Psoas muscle (tissue), 7 donors: ENCODE measurements at regions not wholly inside any gene's neighbourhood (a gene's known extent, or its start where the extent isn't known, plus 50 kb on each side); places are given as distances from the start of the nearest gene placed in this dataset.

Experiments
- ATAC-seq, 4 donors: fragments of 200-7000 bp; cut with Tn5 transposase; one replicate each; pipeline ENCODE4 v1.9.1; 2020; ENCODE audit warnings: moderate library complexity in 3 of 4, mild to moderate bottlenecking in 2 of 4
- DNase-seq, 2 donors: peaks; one replicate each; pipeline ENCODE4 v3.0.0-alpha.2; 2020
- H3K27ac ChIP-seq: fragments of 200-600 bp; one replicate; pipeline ENCODE4 v1.8.0; 2022
- H3K27me3 ChIP-seq, 3 donors: fragments of 200-600 bp in 1 of 3; one replicate each; pipeline versions ENCODE4 v1.6.1 to v1.8.0; 2013 to 2022; ENCODE audit warnings: low read length in 2 of 3, mild to moderate bottlenecking in 2 of 3, moderate library complexity in 1 of 3; ENCODE audit not compliant: insufficient read depth in 3 of 3
- H3K36me3 ChIP-seq, 2 donors: fragments of 200-600 bp in 1 of 2; one replicate each; pipeline versions ENCODE4 v1.6.1 to v1.8.0; 2013 to 2022; ENCODE audit warnings: low read depth in 1 of 2, mild to moderate bottlenecking in 1 of 2, moderate library complexity in 1 of 2; ENCODE audit not compliant: insufficient read depth in 1 of 2
- H3K4me1 ChIP-seq: fragments of 200-600 bp; one replicate; pipeline ENCODE4 v1.8.0; 2022
- H3K4me3 ChIP-seq: fragments of 200-600 bp; one replicate; pipeline ENCODE4 v1.8.0; 2022; ENCODE audit warnings: mild to moderate bottlenecking
- H3K9me3 ChIP-seq: fragments of 200-600 bp; one replicate; pipeline ENCODE4 v1.8.0; 2022
- WGBS, 3 donors: extraction: QIAGEN DNeasy Blood & Tissue Kit; methylation state at CpG; one replicate each; pipeline versions ENCODE4 v1.1.6 to v1.1.7; 2013; 5-methylcytosine and 5-hydroxymethylcytosine counted together
- intact Hi-C, 2 donors: fragments of 100-400 bp; cut with DNase I; formaldehyde crosslinking; loops; one replicate each; pipeline versions ENCODE4 v1.11.0 to v1.14.2; 2022
- TF ChIP-seq, protein P1 (sequence below): fragments of 200-600 bp; IDR thresholded peaks from one replicate; pipeline ENCODE4 v1.8.0; 2022; ENCODE audit warnings: antibody characterized with exemption
- donor health status: healthy with polysubstance abuse.
- donor health status: DM: no; HTN: no; CAD: no; lungs with moderate emphysema.
- donor health status: Bipolar disorder and iron deficiency.
- donor health status: healthy.
- donor health status: DM: yes; HTN: yes; CAD: no.
- donor health status: DM: no; HTN: no; CAD: no.
- donor health status: DM: yes; HTN: yes; CAD: no.

DNA sequence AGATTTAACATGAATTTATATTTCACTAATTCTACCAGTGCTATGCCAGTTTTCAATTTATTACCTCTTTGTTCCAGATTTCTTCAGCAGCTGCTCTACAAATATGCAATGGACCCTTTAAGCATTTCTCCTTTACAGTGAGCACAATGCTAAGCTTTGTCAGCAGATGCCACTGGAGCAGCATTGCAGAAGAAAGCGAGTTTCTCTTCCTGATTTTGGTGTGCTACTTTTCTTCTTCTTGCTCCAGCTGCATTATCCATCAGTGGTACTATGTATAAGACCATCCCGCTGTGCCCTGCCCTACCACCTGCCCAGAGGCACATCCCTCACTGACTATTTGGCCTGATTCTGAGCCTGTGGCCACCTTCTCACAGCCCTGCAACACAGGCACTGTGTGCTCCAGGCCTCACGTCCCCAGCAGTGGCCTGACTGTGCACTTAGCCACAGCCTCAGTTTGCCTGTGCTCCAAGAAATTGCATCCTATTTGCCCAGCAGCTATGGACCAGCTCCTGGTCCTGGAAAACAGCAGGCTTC lies 84.1 kb downstream of the TNFAIP3 start:
- H3K36me3 ChIP-seq: no peaks in the 10 kb centered on the region
- H3K9me3 ChIP-seq: no peaks in the 10 kb centered on the region
- no peaks in the 10 kb centered on the region for H3K4me1 ChIP-seq
- TF ChIP-seq, protein P1, sequence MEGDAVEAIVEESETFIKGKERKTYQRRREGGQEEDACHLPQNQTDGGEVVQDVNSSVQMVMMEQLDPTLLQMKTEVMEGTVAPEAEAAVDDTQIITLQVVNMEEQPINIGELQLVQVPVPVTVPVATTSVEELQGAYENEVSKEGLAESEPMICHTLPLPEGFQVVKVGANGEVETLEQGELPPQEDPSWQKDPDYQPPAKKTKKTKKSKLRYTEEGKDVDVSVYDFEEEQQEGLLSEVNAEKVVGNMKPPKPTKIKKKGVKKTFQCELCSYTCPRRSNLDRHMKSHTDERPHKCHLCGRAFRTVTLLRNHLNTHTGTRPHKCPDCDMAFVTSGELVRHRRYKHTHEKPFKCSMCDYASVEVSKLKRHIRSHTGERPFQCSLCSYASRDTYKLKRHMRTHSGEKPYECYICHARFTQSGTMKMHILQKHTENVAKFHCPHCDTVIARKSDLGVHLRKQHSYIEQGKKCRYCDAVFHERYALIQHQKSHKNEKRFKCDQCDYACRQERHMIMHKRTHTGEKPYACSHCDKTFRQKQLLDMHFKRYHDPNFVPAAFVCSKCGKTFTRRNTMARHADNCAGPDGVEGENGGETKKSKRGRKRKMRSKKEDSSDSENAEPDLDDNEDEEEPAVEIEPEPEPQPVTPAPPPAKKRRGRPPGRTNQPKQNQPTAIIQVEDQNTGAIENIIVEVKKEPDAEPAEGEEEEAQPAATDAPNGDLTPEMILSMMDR: no peak
- intact Hi-C loops: no loop called here
- ATAC-seq: no peak
- H3K27me3 ChIP-seq: no peaks in the 10 kb centered on the region
- DNase-seq: no peak
- no peak overlapping the region for H3K4me3 ChIP-seq
- 54 to 73% (median 58%) methylated on average over 3 of the region's 3 CpGs for WGBS, 3 donors
- no peak overlapping the region for H3K27ac ChIP-seq

DNA sequence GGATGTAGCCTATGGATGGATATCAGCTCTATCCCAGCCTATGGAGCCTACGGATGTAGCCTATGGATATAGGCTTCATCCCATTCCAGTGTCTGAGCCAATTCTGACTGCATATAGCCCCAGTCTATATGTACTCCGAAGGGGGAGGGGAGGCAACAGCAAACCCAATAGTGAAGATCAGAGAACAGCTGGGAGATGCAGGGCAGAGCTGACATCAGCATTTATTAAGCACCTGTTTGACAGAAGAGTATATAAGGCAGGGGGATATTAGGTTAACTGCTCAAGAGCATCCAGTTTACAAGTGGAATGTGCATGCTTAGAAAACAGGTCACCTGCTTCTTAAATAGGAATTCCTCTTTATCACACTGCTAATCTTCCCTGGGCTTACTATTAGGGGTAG lies 85.2 kb downstream of the TNFAIP3 start:
- intact Hi-C loops: no loop called here
- TF ChIP-seq, protein P1: no peak
- no peaks in the 10 kb centered on the region for H3K9me3 ChIP-seq
- H3K27ac ChIP-seq: no peak overlapping the region
- DNase-seq (no peak), ATAC-seq (no peak)
- WGBS, 3 donors: 70 to 88% (median 83%) methylated on average over 2 of the region's 2 CpGs
- H3K27me3 ChIP-seq: no peaks in the 10 kb centered on the region
- H3K4me3 ChIP-seq: no peak overlapping the region
- H3K36me3 ChIP-seq: no peaks in the 10 kb centered on the region
- no peaks in the 10 kb centered on the region for H3K4me1 ChIP-seq

- DNase-seq (no peak), ATAC-seq (no peak)
- Histone ChIP-seq H3K27me3 (no peaks in the 10 kb centered on the region), H3K4me3 (no peak overlapping the region), H3K4me1 (no peaks in the 10 kb centered on the region), H3K9me3 (no peaks in the 10 kb centered on the region), H3K27ac (no peak overlapping the region), H3K36me3 (no peaks in the 10 kb centered on the region)
- TF ChIP-seq, protein P1: no peak
- intact Hi-C loops: no loop called here
- 36 to 79% (median 73%) methylated on average over 1 of the region's 1 CpG for WGBS, 3 donors
These were observed 86.7 kb downstream of the TNFAIP3 start for GRCh38 chr6:137953761-137954160.

DNA sequence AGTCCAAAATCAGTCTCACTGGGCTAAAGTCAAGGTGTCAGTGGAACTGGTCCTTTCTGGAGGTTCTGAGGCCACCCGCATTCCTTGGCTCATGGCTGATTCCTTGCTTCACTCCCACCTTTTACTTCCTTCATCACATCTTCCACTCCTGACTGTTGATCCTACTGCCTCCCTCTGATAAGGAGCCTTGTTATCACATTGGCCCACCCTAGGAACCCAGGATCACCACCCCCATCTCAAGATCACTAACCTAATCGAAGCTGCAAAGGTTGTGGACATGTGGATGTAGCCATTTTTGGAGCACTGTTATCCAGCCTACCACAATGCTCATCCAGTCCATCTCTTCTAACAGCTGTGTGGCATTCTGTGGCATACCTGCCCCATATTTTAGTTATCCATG lies 87.2 kb downstream of the TNFAIP3 start:
- no peak overlapping the region for H3K27ac ChIP-seq
- no peaks in the 10 kb centered on the region for H3K4me1 ChIP-seq
- H3K36me3 ChIP-seq: no peaks in the 10 kb centered on the region
- intact Hi-C loops: no loop called here
- TF ChIP-seq, protein P1: no peak
- 96 to 97% (median 97%) methylated on average over 2 of the region's 2 CpGs for WGBS, 3 donors
- H3K27me3 ChIP-seq: no peaks in the 10 kb centered on the region
- H3K4me3 ChIP-seq: no peak overlapping the region
- DNase-seq: no peak
- no peak for ATAC-seq
- H3K9me3 ChIP-seq: no peaks in the 10 kb centered on the region

DNA sequence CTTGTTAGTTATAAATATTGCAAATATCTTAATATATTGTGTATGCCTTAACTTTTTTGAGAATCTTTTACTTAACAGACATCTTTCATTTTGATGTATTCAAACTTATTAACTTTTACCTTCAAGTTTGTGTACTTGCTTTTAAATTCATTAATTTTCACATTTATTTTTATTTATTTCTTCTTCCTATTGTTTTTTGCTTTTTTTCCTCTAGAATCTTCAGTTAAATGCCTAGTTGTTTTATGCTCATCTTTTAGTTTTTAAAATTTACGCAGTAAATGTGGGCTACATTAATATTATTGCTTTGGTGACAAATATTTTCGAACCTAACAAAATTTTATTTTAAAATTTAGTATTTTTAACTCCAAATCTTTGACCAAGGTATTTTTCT lies 89.0 kb downstream of the TNFAIP3 start:
- no peak overlapping the region for H3K27ac ChIP-seq
- H3K4me1 ChIP-seq: no peaks in the 10 kb centered on the region
- DNase-seq: no peak
- WGBS, 3 donors: 96 to 97% (median 96%) methylated on average over 2 of the region's 2 CpGs
- no peak for ATAC-seq
- TF ChIP-seq, protein P1: no peak
- no peaks in the 10 kb centered on the region for H3K9me3 ChIP-seq
- no peak overlapping the region for H3K4me3 ChIP-seq
- no peaks in the 10 kb centered on the region for H3K27me3 ChIP-seq
- no peaks in the 10 kb centered on the region for H3K36me3 ChIP-seq
- intact Hi-C loops: no loop called here
